D341Med (cell line): ENCODE measurements at regions not wholly inside any gene's neighbourhood (a gene's known extent, or its start where the extent isn't known, plus 50 kb on each side); places are given as distances from the start of the nearest gene placed in this dataset.

Source experiments
- DNase-seq: peaks from one replicate; pipeline ENCODE4 v3.0.0; 2012; ENCODE audit warnings: low spot score

GRCh38 chr21:35258521-35258920 lies 209.4 kb upstream of the RUNX1 start:
- DNase-seq, result no peak

GRCh38 chr21:35257413-35257812 lies 208.3 kb upstream of the RUNX1 start:
- DNase-seq, result no peak

- DNase-seq, result no peak
Observed at GRCh38 chr21:35256468-35256988, 207.4 kb upstream of the RUNX1 start.

- no peak for DNase-seq
Observed at GRCh38 chr21:35254765-35255138, 205.7 kb upstream of the RUNX1 start.

- no peak for DNase-seq
Observed at GRCh38 chr21:35254006-35254764, 205.1 kb upstream of the RUNX1 start.

GRCh38 chr21:35252831-35253230 lies 203.7 kb upstream of the RUNX1 start:
- DNase-seq, result no peak

GRCh38 chr21:35249636-35250035 lies 200.5 kb upstream of the RUNX1 start:
- DNase-seq, result no peak

- DNase-seq, result no peak
Observed at GRCh38 chr21:35245879-35246278, 196.8 kb upstream of the RUNX1 start.

- no peak for DNase-seq
Observed at GRCh38 chr21:35244514-35244913, 195.4 kb upstream of the RUNX1 start.

- no peak for DNase-seq
Observed at GRCh38 chr21:35243171-35243570, 194.1 kb upstream of the RUNX1 start.

- DNase-seq, result peak; percentile 30
Observed at GRCh38 chr21:35239811-35240219, 190.7 kb upstream of the RUNX1 start.

- DNase-seq, result no peak
Observed at GRCh38 chr21:35238119-35238518, 189.0 kb upstream of the RUNX1 start.

GRCh38 chr21:35237287-35237686 lies 188.2 kb upstream of the RUNX1 start:
- DNase-seq, result no peak

- no peak for DNase-seq
Observed at GRCh38 chr21:35236090-35236489, 187.0 kb upstream of the RUNX1 start.

GRCh38 chr21:35234725-35235124 lies 185.6 kb upstream of the RUNX1 start:
- DNase-seq, result no peak

- no peak for DNase-seq
Observed at GRCh38 chr21:35233756-35234155, 184.7 kb upstream of the RUNX1 start.

- no peak for DNase-seq
Observed at GRCh38 chr21:35232545-35233176, 183.6 kb upstream of the RUNX1 start.

GRCh38 chr21:35231090-35231489 lies 182.0 kb upstream of the RUNX1 start:
- no peak for DNase-seq

GRCh38 chr21:35229290-35229689 lies 180.2 kb upstream of the RUNX1 start:
- DNase-seq, result no peak

GRCh38 chr21:35227786-35228185 lies 178.7 kb upstream of the RUNX1 start:
- DNase-seq, result no peak

- no peak for DNase-seq
Observed at GRCh38 chr21:35226968-35227744, 178.1 kb upstream of the RUNX1 start.

- DNase-seq, result no peak
Observed at GRCh38 chr21:35226328-35226727, 177.2 kb upstream of the RUNX1 start.

GRCh38 chr21:35225573-35225972 lies 176.5 kb upstream of the RUNX1 start:
- DNase-seq, result no peak
